Fibroblast of lung (primary cell): ENCODE measurements at regions not wholly inside any gene's neighbourhood (a gene's known extent, or its start where the extent isn't known, plus 50 kb on each side); places are given as distances from the start of the nearest gene placed in this dataset.

Experiments used
- DNase-seq, 2 donors: peaks; one replicate each; pipeline versions ENCODE4 v3.0.0 to v3.0.0-alpha.2; 2010; ENCODE audit warnings: low read depth in 2 of 2
- H2AFZ ChIP-seq: 2 replicates; pipeline ENCODE4 v1.5.1; 2012; ENCODE audit warnings: low read length, control low read depth, inconsistent platforms
- H3K27ac ChIP-seq: 2 replicates; pipeline ENCODE4 v1.5.1; 2011; ENCODE audit warnings: low read length, control low read depth; ENCODE audit not compliant: insufficient read depth
- H3K27me3 ChIP-seq: 2 replicates; pipeline ENCODE4 v1.5.1; 2011; ENCODE audit warnings: mild to moderate bottlenecking, low read length; ENCODE audit not compliant: control insufficient read depth, insufficient read depth
- H3K36me3 ChIP-seq: 2 replicates; pipeline ENCODE4 v1.5.1; 2011; ENCODE audit warnings: low read length; ENCODE audit not compliant: control insufficient read depth, insufficient read depth
- H3K4me1 ChIP-seq: 2 replicates; pipeline ENCODE4 v1.5.1; 2011; ENCODE audit warnings: low read length; ENCODE audit not compliant: control insufficient read depth, insufficient read depth; ENCODE audit errors: extremely low read depth
- H3K4me2 ChIP-seq: 2 replicates; pipeline ENCODE4 v1.5.1; 2011; ENCODE audit warnings: low read length, control low read depth; ENCODE audit not compliant: insufficient read depth; ENCODE audit errors: extremely low read depth
- H3K4me3 ChIP-seq, 4 experiments: fragments of 200-600 bp in 1 of 4; sonication (generic) in 1 of 4; replicated peaks in 1 of 4; 2 replicates each; pipeline ENCODE4 v1.5.1; 2011 to 2016; ENCODE audit warnings: low read length in 4 of 4, low read depth in 3 of 4, mild to moderate bottlenecking in 3 of 4, control low read depth in 2 of 4, inconsistent platforms in 1 of 4, mixed read lengths in 1 of 4; ENCODE audit not compliant: insufficient read depth in 1 of 4; ENCODE audit errors: control extremely low read depth in 1 of 4
- H3K79me2 ChIP-seq: 2 replicates; pipeline ENCODE4 v1.5.1; 2012; ENCODE audit warnings: mild to moderate bottlenecking, low read length, inconsistent platforms; ENCODE audit not compliant: control insufficient read depth, insufficient read depth
- H3K9ac ChIP-seq: 2 replicates; pipeline ENCODE4 v1.5.1; 2011; ENCODE audit warnings: mild to moderate bottlenecking, low read length, control low read depth; ENCODE audit not compliant: insufficient read depth
- H3K9me3 ChIP-seq: 2 replicates; pipeline ENCODE4 v1.5.1; 2012; ENCODE audit warnings: low read depth, low read length; ENCODE audit not compliant: control insufficient read depth, insufficient read depth
- H4K20me1 ChIP-seq: 2 replicates; pipeline ENCODE4 v1.5.1; 2011; ENCODE audit warnings: low read length; ENCODE audit not compliant: control insufficient read depth, insufficient read depth; ENCODE audit errors: extremely low read depth
- EZH2 ChIP-seq: IDR thresholded peaks from 2 replicates; pipeline ENCODE4 v1.5.1; 2012; ENCODE audit warnings: low read length, control low read depth, mild to moderate bottlenecking; ENCODE audit errors: missing control alignments
- TF ChIP-seq, protein P1 (sequence below), 2 donors: IDR thresholded peaks in 1 of 2; conservative IDR thresholded peaks in 1 of 2; 1 replicate in 1 of 2; 2 replicates in 1 of 2; pipeline ENCODE4 v1.5.1; 2011 to 2012; ENCODE audit warnings: low read length in 2 of 2, control low read depth in 1 of 2, inconsistent platforms in 1 of 2, low read depth in 1 of 2, mild to moderate bottlenecking in 1 of 2

- Histone ChIP-seq H3K4me1 (no peaks in the 10 kb centered on the region), H3K27me3 (no peaks in the 10 kb centered on the region), H4K20me1 (no peaks in the 10 kb centered on the region), H3K79me2 (no peaks in the 10 kb centered on the region), H3K36me3 (no peaks in the 10 kb centered on the region), H3K4me2 (no peak overlapping the region), H3K4me3 (no peak overlapping the region), H3K27ac (no peak overlapping the region), H2AFZ (no peak overlapping the region), H3K9ac (no peak overlapping the region), H3K9me3 (no peaks in the 10 kb centered on the region)
- TF ChIP-seq, protein P1, sequence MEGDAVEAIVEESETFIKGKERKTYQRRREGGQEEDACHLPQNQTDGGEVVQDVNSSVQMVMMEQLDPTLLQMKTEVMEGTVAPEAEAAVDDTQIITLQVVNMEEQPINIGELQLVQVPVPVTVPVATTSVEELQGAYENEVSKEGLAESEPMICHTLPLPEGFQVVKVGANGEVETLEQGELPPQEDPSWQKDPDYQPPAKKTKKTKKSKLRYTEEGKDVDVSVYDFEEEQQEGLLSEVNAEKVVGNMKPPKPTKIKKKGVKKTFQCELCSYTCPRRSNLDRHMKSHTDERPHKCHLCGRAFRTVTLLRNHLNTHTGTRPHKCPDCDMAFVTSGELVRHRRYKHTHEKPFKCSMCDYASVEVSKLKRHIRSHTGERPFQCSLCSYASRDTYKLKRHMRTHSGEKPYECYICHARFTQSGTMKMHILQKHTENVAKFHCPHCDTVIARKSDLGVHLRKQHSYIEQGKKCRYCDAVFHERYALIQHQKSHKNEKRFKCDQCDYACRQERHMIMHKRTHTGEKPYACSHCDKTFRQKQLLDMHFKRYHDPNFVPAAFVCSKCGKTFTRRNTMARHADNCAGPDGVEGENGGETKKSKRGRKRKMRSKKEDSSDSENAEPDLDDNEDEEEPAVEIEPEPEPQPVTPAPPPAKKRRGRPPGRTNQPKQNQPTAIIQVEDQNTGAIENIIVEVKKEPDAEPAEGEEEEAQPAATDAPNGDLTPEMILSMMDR (conservative IDR thresholded peaks at IDR 0.05 in 1 of 2, IDR thresholded peaks at IDR 0.05 in 1 of 2; ENCODE audit: low read depth in 1 of 2, low read length in 2 of 2) = no peak
- TF ChIP-seq EZH2 = no peak
- no peak for DNase-seq
Observed at GRCh38 chr13:33403807-33404362, 118.3 kb upstream of the STARD13 start.

- no peak overlapping the region for H3K9ac ChIP-seq
- no peaks in the 10 kb centered on the region for H3K27me3 ChIP-seq
- H3K36me3 ChIP-seq = no peaks in the 10 kb centered on the region
- no peak for DNase-seq
- TF ChIP-seq EZH2 = no peak
- TF ChIP-seq, protein P1 (conservative IDR thresholded peaks at IDR 0.05 in 1 of 2, IDR thresholded peaks at IDR 0.05 in 1 of 2; ENCODE audit: low read depth in 1 of 2, low read length in 2 of 2) = no peak
- no peaks in the 10 kb centered on the region for H3K9me3 ChIP-seq
- no peak overlapping the region for H3K27ac ChIP-seq
- no peaks in the 10 kb centered on the region for H3K79me2 ChIP-seq
- no peak overlapping the region for H2AFZ ChIP-seq
- H4K20me1 ChIP-seq = no peaks in the 10 kb centered on the region
- no peaks in the 10 kb centered on the region for H3K4me1 ChIP-seq
- H3K4me2 ChIP-seq = no peak overlapping the region
- no peak overlapping the region for H3K4me3 ChIP-seq
Observed at GRCh38 chr13:33405371-33405770, 119.8 kb upstream of the STARD13 start.

GRCh38 chr13:33409673-33410510 lies 124.3 kb upstream of the STARD13 start:
- Histone ChIP-seq H4K20me1 (no peaks in the 10 kb centered on the region), H3K9ac (no peak overlapping the region), H3K36me3 (no peaks in the 10 kb centered on the region), H3K4me2 (no peak overlapping the region), H3K79me2 (no peaks in the 10 kb centered on the region), H2AFZ (no peak overlapping the region), H3K27ac (no peak overlapping the region), H3K9me3 (no peaks in the 10 kb centered on the region), H3K27me3 (no peaks in the 10 kb centered on the region), H3K4me1 (no peaks in the 10 kb centered on the region), H3K4me3 (no peak overlapping the region)
- no peak for DNase-seq
- no peak for TF ChIP-seq EZH2
- TF ChIP-seq, protein P1 (conservative IDR thresholded peaks at IDR 0.05 in 1 of 2, IDR thresholded peaks at IDR 0.05 in 1 of 2; ENCODE audit: low read depth in 1 of 2, low read length in 2 of 2) = no peak
